Thyroid gland (tissue), 4 donors: ENCODE measurements at regions not wholly inside any gene's neighbourhood (a gene's known extent, or its start where the extent isn't known, plus 50 kb on each side); places are given as distances from the start of the nearest gene placed in this dataset.

Source experiments
- CTCF ChIP-seq, 6 experiments: fragments of 200-600 bp in 3 of 6; fragments of 450-650 bp in 3 of 6; sonication (generic) in 3 of 6; IDR thresholded peaks; one replicate each; pipeline ENCODE4 v1.5.1; 2016 to 2019; ENCODE audit warnings: antibody characterized with exemption in 6 of 6, mild to moderate bottlenecking in 2 of 6, inconsistent platforms in 1 of 6, moderate library complexity in 1 of 6
- POLR2A ChIP-seq, 2 donors: fragments of 450-650 bp; IDR thresholded peaks; one replicate each; pipeline ENCODE4 v1.6.1; 2017; ENCODE audit warnings: antibody characterized with exemption in 2 of 2, mild to moderate bottlenecking in 2 of 2, moderate library complexity in 1 of 2

- TF ChIP-seq POLR2A (IDR thresholded peaks at IDR 0.05), result no peak
- no peak for TF ChIP-seq CTCF (IDR thresholded peaks at IDR 0.05)
Observed at GRCh38 chr2:23096906-23097602, 287.9 kb upstream of the KLHL29 start.
